Activated T-cell treated with anti-CD3 and anti-CD28 coated beads, Interleukin-2, amount 50 U/mL, for 1 hour (primary cell): ENCODE measurements at regions not wholly inside any gene's neighbourhood (a gene's known extent, or its start where the extent isn't known, plus 50 kb on each side); places are given as distances from the start of the nearest gene placed in this dataset.
"Not testable (repeated sequence)": the region's sequence is repeated elsewhere in the genome, so short reads cannot be mapped to it uniquely, and the experiment has no call there.

ENCODE experiments used
- DNase-seq: peaks from one replicate; pipeline ENCODE4 v3.0.0-alpha.2; 2020

DNA sequence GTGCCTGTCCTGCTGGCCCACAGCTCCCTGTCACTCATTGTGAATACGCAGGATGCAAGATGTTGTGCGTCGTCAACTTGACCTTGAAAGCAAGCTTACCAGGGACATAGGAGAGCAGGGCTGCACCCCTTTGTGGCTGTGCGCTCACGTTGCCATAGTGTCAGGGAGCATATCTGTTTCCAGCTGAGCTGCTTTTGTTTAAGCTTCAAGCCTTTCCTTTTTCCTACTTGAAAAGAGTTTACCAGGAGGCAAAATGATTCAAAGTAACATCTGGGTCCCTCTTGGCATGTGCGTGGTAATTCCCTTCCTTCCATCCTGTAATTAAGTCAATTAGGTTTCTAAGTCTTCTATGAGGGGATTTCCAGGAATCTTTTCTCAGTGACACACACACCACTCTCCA is 537.1 kb downstream of the AJAP1 start:
- DNase-seq = no peak

DNA sequence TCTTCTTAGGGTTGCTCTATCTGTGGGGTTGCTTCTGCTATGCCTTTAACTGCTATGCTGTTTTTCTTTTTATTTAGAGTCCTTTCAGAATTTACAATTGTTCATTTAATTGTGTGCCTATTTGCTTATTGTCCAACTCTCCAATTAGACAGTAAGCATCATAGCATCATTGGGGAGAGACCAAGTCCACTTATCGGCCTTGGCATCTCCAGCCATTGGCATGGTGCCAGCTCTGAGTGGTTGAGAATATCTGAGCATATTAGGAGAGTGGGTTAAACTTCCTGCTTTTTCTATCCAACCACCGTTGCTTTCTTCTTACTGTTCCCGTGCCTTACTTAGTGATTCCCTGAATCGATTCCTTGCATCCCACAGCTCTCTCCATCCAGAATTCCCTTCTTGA is 535.0 kb downstream of the AJAP1 start:
- no peak for DNase-seq

DNA sequence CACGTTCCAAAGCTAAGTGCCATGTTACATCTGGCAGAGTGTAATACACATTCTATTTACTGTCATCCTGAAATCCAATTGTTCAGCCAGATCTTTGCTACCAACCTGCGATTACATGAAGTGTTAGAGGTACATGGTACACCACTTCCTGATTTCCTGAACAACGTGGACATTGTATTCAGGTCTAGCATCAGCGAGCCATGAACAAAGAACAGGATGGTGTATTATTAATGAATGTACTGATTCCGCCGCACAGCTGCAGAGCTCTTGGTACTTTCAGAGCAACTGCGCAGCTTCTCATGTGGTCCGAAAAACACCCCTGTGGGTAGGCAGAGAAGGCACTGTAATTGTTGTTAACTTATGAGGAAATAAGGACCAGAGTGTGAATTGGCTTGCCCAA is 511.4 kb downstream of the AJAP1 start:
- no peak for DNase-seq

DNA sequence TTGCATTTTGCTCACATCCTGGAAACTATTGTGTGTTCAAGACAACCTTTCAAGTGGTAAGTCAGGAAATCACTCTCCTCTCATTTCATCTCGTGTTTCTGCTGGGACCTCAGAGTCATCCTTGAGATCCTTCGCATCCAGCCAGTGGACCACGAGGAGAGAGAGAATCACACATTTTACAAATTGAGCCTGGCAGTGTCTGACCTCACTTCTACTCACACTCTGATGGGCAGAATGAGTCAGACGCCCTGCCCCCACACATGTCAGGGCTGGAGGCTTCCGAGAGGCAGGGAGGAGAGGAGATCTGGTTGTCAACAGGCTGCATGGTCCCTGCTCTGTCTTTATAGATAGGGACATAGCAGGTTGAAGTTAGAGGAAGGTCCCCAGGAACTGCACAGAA is 509.7 kb downstream of the AJAP1 start:
- DNase-seq = no peak

DNA sequence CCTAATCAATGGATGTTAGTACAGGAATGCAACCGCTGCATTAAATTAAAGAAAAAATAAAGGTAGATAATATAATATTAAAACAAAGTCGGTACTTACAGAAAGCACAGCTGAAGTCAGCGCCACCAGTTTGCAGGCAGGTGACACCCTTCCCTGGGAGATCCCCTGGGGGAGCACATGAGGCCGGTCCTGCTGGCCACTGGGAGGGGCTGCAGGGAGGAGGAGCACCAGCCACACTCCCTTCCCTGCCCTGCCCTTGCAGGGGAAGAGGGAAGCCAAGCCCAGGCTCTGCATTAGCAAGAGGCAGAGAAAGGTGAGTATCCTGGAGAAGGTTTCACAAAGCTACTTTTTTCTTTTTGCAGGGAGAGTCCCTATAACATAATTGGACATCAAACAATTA is 507.0 kb downstream of the AJAP1 start:
- no peak for DNase-seq

DNA sequence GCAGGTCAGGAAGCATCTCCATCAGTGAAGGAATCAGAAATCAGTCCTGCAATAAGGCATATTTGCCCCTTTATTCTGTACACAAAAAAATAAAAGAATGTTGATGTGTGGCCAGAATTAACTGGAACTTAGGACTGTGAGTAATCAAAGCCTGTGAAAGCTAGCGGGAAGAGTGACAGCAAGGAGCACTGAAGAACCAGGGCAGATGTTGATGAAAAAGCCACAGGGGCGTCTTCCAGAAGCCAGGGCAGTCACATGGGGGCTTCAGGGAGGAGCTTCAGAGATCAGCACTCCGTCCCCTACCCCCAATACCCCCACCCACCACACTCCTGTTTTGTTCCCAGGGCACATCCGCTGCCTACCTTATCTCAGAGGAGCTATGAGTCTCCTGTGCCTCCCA is 502.8 kb downstream of the AJAP1 start:
- DNase-seq = no peak

DNA sequence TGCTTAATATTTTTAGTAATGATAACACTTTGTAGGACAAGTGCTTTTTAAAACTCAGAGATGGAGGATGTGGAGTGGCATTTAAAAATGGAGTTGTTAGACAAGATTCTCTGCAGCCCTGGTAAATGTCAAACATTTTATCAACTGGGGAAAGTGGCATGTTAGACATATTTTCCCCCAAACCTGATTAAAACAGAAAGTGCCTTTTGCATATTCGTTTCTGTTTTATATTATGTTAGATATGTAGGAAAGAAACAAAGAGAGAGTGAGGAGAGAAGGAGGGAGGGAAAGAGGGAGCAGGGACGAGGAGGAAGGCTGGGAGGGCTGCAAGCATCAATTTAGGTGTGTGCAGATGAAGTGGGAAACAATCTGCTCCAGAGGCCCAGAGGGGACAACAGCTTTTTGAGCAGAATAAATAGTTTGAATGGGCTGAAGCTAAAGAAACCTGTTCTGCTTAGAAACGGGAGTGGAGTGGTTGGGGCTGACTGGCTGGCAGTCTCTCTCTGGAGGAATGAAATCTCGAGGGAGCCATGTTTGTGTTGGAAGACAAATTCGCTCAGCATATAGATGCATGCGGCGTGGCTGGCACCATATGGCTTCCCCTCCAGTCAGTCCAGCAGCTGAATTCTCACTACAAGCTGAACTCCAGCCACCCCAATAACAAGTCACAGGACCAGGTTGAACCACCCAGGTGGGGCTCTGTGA is 502.2 kb downstream of the AJAP1 start:
- DNase-seq = no peak

DNA sequence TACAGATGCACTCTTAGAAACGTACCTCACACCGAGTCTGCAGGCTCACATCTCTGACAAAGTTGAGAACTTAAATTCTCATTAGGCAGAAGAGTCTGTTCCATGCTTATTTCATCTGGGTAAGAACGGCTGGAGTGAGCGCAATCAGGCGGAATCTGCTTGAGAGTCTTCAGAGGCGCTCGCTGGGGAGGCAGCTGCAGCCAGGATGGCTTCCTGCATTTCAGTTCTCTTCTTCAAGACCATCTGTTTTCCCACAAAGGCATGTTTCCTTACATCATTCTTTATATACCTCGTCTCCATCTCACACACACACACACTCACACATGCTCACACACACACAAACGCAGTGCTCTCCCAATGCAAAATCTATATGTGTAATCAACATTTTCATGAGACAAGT is 497.1 kb downstream of the AJAP1 start:
- no peak for DNase-seq

DNA sequence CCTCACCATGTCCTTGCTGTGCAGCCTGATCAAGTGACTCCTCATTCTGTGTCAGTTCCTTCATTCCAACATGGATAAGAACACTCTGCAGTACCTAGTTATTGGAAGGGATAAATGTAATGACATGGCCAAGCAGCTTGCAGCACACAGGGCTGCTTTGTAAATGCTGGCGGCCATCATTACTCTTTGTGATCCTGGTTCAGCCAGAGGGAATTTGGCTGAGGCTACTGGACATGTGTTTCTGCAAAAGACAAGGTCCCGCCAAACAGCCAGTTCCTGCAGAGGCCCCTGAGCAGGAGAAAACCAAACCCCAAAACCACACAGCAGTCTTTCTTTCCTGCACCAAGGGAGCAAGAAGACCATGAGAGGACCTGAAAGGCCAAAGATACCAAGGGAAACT is 495.8 kb downstream of the AJAP1 start:
- DNase-seq = no peak

DNA sequence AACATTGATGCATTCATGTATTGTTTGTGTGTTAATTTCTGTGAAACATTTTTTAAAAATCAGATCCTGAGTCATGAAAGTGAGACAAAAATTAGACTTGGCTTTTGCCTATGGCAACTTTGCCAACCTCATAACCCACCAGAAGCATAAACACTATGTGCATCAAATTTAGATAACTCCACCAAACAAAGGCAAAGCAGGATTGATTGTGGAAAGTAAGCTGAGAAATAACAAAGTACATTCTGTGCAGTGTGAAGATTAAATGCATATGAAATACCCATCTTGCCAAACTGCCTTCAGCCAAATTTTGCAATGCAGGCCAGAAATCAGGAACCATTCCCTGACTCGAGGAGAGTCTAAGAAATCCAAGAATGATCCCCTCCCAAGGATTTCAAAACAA is 493.4 kb downstream of the AJAP1 start:
- DNase-seq = no peak

DNA sequence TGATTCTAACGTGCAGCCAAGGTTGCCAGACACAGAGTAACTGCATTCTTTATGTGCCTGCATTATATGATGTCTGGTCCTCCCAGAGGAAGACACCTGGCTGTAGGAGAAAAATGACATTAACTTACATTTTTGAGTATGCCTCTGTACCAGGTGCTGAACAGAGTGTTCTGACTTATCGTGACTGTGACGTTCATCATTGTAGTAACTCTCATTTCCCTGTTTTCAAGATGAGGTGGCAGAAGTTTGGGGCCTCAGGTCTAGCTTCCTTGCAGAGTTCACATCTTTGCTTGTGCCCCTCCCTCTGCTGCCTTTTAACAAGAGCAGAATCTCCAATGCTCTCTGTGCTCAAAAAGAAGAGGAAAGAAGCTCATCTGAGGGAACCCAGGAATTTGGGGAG is 488.0 kb downstream of the AJAP1 start:
- no peak for DNase-seq

DNA sequence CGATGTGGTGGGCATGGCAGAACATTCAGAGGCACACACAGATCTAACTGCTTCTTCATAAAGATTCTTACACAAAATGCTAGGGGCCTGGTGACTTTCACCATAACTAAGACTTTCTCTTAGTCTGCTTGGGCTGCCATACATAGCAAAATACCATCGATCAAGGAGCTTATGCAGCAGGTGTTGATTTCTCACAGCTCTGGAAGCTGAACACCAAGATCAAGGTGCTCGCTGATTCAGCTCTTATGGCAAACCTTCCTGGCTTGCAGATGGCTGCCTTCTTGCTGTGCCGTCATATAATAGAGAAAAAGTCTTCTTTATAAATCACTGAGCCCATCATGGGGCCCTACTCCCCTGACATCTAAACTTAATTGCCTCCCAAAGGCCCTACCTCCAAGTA is 487.3 kb downstream of the AJAP1 start:
- DNase-seq = no peak

DNA sequence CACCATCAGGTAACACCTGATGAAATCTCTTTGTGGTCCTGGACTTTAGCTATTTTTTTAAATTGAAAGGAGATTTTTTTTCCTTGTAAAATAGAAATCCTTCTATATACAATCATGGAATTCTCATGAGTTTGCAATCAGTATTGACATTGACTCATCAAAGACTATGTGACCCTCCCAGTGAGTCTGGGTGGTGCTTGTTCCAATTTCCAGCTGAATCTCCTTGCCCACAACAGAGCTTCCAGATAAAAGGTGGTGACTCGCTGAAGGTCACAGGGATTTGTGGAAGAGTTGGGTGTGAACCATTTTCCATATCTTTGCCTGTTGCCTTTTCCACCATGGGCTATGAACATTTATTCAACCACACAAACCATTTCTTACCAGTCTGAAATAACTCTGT is 486.6 kb downstream of the AJAP1 start:
- no peak for DNase-seq

DNA sequence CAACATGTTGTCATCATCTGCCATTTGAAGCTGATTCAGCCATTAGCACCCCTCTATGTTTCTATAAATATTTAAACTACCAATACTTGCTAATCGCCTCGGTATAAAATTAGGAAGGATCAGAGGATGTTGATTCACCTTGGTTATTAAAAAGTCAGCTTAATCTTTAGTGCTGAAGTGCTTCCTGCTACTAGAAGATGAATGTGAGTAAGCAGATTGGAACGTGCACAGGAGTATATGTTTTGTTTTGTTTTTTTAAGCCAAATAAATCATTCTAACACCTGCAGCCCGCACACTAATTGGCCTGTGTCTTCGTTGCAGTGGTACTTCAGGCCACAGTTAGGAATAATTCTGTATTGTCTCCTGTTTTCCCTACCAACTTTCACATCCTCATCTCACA is 485.7 kb downstream of the AJAP1 start:
- no peak for DNase-seq

DNA sequence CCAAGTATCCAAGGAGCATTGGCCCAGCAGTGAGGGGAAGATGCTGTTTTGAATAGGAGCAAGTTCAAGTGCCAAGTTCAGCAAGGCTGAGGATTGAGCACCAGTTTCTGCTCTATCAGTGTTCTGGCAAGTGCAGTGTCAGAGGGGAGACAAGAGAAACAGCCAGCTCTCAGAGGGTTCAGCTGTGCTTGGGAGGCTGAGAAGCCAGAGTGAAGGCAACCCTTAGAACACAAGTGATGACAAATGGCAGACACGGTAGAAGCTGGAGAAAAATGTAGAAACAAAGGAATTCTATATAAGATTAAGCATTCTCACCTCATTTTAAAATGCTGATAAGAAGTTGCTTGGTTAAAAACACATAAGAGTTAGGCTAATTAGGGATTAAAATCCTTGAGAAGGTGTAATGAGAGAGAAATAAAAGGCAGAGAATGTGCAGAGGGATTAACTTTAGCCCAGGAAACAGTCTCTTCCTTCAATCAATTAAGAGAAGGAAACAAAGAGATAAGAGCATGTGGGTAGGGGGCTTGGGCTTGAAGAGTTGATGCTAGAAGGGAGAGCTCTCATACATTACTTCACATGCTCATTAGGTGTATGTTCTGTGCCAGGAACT is 475.4 kb downstream of the AJAP1 start:
- no peak for DNase-seq

DNA sequence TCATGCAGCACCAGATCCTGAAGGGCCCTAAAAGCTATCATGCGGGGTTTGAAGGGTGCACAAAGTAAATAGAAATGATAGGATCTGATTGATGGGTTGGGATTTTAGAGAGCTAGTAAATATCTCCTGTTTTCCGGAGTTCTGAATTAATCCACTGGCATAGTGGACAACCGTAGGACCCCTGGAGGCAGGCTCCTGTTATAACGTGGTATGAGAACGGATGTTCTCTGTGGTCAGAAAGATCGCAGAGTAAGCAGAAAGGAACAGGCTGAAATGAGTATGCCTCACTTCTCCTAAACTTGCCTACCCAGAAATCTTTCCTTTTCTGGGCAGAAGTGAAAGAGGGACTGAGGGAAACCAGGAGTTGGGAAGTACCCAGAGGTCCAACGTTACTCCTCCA is 470.8 kb downstream of the AJAP1 start:
- no peak for DNase-seq

DNA sequence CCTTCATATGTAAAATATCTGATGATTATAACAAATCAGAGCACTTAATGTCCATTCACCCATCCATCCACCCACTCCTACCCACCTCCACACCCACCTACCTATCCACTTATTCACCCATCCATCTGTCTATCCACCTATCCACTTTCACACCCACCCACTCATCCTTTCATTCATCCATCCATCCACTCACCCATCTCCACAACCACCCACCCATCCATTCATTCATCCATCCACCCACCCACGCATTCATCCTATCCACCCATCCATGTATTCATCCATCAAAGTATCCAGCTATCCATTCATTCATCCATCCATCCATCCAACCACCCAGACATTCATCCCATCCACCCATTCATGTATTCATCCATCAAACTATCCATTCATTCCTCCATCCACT is 466.1 kb downstream of the AJAP1 start:
- no peak for DNase-seq

DNA sequence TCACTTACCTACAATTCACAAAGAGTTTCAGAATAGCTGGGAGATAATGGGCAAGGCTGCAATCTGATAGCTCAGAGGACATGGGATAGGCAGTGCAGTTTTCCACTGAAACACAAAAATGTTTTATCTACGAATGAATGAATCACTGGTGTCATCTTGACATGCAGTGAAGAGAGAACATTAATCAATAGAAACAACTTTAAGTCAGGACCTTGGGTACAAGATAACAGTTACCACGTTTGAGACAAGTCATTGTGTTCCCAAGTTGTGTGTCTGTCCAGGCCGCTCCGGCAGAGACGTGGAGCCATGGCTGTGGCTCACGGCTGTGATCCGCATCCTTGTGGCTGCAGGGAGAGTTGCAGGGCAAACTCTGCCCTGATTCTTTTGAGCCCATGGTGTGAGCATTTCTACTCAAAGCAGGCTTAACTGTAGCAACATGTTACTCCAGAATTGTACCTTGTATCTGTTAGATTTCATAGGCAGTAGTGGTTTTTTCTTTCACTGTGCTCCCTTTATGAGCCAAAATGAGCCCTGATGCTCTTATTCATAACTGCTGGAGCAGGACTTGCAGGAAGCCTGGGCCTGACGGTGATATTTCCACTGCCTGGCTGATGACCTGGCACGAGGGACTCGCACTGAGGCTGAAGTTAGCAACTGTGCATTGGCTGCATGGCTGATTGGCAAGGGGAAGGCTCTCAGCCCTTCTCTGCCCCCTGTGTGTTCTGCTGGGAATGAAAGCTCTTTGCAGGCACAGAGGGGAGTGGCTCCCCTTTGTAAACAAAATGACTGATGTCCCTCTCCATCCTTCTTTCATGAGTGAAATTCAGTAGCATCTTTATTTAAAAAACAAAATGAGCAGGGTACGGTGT is 465.2 kb downstream of the AJAP1 start:
- DNase-seq = no peak

DNA sequence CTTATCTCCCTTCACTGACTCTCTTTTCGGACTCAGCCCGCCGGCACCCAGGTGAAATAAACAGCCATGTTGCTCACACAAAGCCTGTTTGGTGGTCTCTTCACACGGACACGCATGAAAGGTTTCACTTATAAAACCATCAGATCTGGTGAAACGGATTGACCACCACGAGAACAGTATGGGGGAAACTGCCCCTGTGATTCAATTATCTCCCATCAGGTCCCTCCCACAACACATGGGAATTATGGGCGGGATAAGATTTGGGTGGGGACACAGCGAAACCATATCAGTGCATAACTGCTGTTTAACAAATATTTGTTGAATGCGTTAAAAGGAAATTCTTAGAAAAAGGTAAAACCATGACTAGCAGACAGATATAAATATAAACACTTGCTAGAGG is 464.4 kb downstream of the AJAP1 start:
- not testable (repeated sequence) for DNase-seq

DNA sequence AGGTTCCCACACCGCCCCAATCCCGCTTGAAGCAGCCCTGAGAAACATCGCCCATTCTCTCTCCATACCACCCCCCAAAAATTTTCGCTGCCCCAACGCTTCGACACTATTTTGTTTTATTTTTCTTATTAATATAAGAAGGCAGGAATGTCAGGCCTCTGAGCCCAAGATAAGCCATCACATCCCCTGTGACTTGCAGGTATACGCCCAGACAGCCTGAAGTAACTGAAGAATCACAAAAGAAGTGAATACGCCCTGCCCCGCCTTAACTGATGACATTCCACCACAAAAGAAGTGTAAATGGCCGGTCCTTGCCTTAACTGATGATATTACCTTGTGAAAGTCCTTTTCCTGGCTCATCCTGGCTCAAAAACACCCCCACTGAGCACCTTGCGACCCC is 463.9 kb downstream of the AJAP1 start:
- DNase-seq = not testable (repeated sequence)

DNA sequence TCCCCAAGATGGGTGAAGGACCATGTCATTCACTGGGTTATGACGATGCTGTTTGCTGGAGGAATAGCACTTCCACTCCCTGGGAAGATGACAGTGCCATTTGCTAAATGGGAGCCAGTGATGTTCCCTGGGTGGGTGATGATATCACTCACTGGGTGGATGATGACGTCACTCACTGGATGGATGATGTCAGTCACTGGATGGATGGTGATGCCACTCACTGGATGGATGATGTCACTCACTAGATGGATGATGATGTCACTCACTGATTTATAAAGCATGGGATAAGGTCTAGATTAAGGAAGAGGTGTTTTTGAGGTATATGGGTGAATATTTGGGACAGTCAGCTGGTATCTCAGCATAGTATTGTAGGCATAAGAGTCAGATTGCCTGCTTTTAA is 457.2 kb downstream of the AJAP1 start:
- DNase-seq = no peak

DNA sequence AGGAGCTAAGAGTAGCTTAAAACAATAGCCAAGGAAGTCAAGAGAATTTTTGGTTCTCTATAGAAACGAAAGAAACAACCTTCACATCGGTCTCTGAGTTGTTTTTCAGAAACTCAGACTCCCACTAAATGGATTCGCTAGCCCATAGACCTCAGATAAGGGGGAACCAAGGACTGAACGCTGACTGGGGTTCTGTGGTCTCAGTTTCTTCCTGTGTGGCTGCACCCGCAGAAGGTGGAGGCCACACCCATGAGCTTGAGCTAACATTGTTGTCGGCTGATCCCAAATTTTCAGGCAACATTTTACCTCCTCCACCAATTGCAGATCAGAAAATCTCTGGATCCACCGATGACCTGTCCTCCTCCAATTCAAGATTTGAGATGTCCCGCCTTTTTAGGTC is 456.1 kb downstream of the AJAP1 start:
- DNase-seq = no peak

DNA sequence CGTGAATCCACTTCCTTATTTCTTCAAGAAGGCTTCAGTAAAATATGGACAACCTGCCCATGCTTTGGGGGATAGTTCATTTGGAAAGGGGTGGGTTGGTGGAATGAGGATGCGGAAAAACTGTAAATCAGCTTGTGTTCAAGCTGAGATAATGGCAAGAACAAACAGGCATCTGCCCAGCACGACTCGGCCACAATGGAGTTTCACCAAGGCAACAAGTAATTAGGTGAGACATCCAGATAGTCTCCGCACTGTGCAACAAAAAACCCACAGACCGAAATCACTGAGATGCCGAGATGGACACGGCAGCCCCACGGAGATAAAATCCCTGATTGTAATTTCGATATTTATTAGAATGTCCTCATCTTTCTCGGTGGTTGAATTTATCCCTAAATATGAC is 455.2 kb downstream of the AJAP1 start:
- DNase-seq = no peak

DNA sequence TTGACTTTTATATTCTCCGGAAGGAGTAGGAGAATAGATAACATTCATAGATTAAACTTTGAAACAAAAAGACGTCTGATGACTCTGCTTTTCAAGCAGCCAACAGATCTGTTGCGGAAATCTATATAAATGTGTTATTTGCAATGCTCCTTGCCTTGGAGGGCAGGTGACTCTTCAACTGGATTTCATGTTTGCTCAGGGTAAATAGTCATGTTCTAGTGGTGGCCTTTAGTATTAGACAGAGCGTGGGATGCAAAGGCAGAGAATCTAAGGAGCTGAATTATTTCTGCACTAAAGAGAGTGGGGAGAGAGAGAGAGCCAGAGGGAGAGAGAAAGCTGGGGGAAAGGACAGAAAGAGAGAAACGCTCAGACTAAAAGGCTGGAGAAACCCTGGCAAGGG is 454.3 kb downstream of the AJAP1 start:
- DNase-seq = no peak
